ENCODE measurements at regions not wholly inside any gene's neighbourhood (a gene's known extent, or its start where the extent isn't known, plus 50 kb on each side); places are given as distances from the start of the nearest gene placed in this dataset.

GRCh38 chr18:24559526-24559925 is 99.1 kb downstream of the HRH4 start:
- TF ChIP-seq EZH2phosphoT487 (IDR thresholded peaks at IDR 0.05; ENCODE audit: borderline replicate concordance) = no peak
- TF ChIP-seq, protein P1, sequence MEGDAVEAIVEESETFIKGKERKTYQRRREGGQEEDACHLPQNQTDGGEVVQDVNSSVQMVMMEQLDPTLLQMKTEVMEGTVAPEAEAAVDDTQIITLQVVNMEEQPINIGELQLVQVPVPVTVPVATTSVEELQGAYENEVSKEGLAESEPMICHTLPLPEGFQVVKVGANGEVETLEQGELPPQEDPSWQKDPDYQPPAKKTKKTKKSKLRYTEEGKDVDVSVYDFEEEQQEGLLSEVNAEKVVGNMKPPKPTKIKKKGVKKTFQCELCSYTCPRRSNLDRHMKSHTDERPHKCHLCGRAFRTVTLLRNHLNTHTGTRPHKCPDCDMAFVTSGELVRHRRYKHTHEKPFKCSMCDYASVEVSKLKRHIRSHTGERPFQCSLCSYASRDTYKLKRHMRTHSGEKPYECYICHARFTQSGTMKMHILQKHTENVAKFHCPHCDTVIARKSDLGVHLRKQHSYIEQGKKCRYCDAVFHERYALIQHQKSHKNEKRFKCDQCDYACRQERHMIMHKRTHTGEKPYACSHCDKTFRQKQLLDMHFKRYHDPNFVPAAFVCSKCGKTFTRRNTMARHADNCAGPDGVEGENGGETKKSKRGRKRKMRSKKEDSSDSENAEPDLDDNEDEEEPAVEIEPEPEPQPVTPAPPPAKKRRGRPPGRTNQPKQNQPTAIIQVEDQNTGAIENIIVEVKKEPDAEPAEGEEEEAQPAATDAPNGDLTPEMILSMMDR (conservative IDR thresholded peaks at IDR 0.05; ENCODE audit: low read length) = no peak

Measured in Loucy (cell line).